HEK293T (cell line): ENCODE measurements at regions not wholly inside any gene's neighbourhood (a gene's known extent, or its start where the extent isn't known, plus 50 kb on each side); places are given as distances from the start of the nearest gene placed in this dataset.

Experiments used
- CTCF ChIA-PET: fragments of 350-600 bp; formaldehyde crosslinking; extraction: SDS; loops from one replicate; lab custom pipeline; 2021; ENCODE audit warnings: antibody characterized with exemption, inconsistent platforms; lab: Yijun Ruan, JAX
- POLR2A ChIA-PET: fragments of 350-600 bp; formaldehyde crosslinking; extraction: SDS; loops from one replicate; lab custom pipeline; 2020; ENCODE audit warnings: antibody characterized with exemption, inconsistent platforms; lab: Yijun Ruan, JAX
- DNase-seq: peaks from one replicate; pipeline ENCODE4 v3.0.0; 2012; ENCODE audit warnings: mixed read lengths; ENCODE audit errors: extremely low spot score
- ARNT ChIP-seq: fragments of 450-650 bp; IDR thresholded peaks from 2 replicates; pipeline ENCODE4 v1.6.1; 2017; ENCODE audit warnings: mild to moderate bottlenecking
- BHLHE40 ChIP-seq: fragments of 450-650 bp; IDR thresholded peaks from 2 replicates; pipeline ENCODE4 v1.6.1; 2016; ENCODE audit warnings: mild to moderate bottlenecking, moderate library complexity, borderline replicate concordance
- CTBP1 ChIP-seq: fragments of 450-650 bp; IDR thresholded peaks from 2 replicates; pipeline ENCODE4 v1.6.1; 2016; ENCODE audit warnings: borderline replicate concordance
- ELF4 ChIP-seq: fragments of 450-650 bp; IDR thresholded peaks from 2 replicates; pipeline ENCODE4 v1.6.1; 2017; ENCODE audit warnings: antibody characterized with exemption
- FOXA1 ChIP-seq: fragments of 450-650 bp; IDR thresholded peaks from 2 replicates; pipeline ENCODE4 v1.6.1; 2016; ENCODE audit warnings: mild to moderate bottlenecking
- FOXK2 ChIP-seq: fragments of 450-650 bp; IDR thresholded peaks from 2 replicates; pipeline ENCODE4 v1.6.1; 2016; ENCODE audit warnings: mild to moderate bottlenecking
- FOXM1 ChIP-seq: fragments of 450-650 bp; IDR thresholded peaks from 2 replicates; pipeline ENCODE4 v1.6.1; 2017; ENCODE audit warnings: mild to moderate bottlenecking, borderline replicate concordance
- HDGF ChIP-seq: fragments of 450-650 bp; IDR thresholded peaks from 2 replicates; pipeline ENCODE4 v1.6.1; 2017; ENCODE audit warnings: antibody characterized with exemption, borderline replicate concordance
- L3MBTL2 ChIP-seq: fragments of 450-650 bp; conservative IDR thresholded peaks from 2 replicates; pipeline ENCODE4 v1.6.1; 2016; ENCODE audit warnings: mild to moderate bottlenecking
- LEF1 ChIP-seq: fragments of 450-650 bp; IDR thresholded peaks from 2 replicates; pipeline ENCODE4 v1.6.1; 2017; ENCODE audit warnings: mild to moderate bottlenecking, borderline replicate concordance
- NFRKB ChIP-seq: fragments of 450-650 bp; IDR thresholded peaks from 2 replicates; pipeline ENCODE4 v1.6.1; 2016; ENCODE audit warnings: mild to moderate bottlenecking, moderate library complexity
- SP1 ChIP-seq: fragments of 450-650 bp; IDR thresholded peaks from 2 replicates; pipeline ENCODE4 v1.6.1; 2017
- SUZ12 ChIP-seq: fragments of 450-650 bp; IDR thresholded peaks from 2 replicates; pipeline ENCODE4 v1.6.1; 2016; ENCODE audit warnings: mild to moderate bottlenecking
- TARDBP ChIP-seq: fragments of 450-650 bp; IDR thresholded peaks from 2 replicates; pipeline ENCODE4 v1.6.1; 2016
- ZNF384 ChIP-seq: fragments of 450-650 bp; IDR thresholded peaks from 2 replicates; pipeline ENCODE4 v1.6.1; 2016
- TF ChIP-seq, protein P1 (sequence below): fragments of 450-650 bp; IDR thresholded peaks from 2 replicates; pipeline ENCODE4 v1.6.1; 2016

DNA sequence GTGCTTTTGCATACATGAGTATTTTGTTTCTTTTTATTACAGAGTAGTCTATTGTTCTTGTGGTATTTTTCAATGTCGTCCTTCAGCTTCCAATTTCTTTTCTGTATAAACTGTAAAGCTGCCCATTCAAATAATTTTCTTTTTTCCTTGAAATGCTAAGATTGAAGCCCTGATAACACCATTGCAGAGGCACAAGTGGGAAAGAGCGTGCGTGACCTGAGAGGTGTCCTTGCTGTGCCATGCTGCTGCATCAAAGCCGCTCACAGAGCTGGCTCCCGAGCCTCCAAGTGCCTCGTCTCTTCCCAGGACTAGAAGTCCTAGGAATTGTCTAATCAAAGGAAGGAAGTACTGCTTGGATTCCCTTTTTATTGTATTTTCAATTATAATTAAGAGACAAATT is 101.9 kb upstream of the PFN2 start:
- CTCF ChIA-PET = interaction anchor here (0.6 to 0.9 kb wide), 2 partner anchors 112 to 312 kb away, joined by 3 read pairs; no protein-coding TSS in a partner anchor

DNA sequence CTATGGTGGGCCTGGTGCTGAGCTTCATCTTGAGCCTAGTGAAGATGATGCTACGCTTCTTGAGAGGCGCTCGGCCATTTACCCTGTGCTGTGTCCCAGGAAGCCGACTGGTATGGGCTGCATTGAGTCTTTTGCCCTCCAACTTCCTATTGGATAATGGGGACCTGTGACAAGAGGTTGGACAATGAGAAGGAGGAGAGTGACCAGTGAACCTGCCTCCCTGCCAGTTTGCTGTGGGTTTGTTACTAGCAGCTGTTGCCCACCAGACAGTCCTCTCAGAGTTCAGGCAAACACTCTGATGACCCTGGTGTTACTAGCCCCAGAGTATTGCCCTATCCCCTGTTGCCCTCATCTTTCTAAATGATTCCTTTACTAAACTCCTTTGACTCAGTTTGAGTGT is 99.6 kb upstream of the PFN2 start:
- DNase-seq = no peak
- no peak for TF ChIP-seq ELF4
- TF ChIP-seq HDGF = no peak
- TF ChIP-seq LEF1 = no peak
- TF ChIP-seq BHLHE40 = no peak
- no peak for TF ChIP-seq TARDBP
- TF ChIP-seq CTBP1 = no peak
- TF ChIP-seq FOXM1 = no peak
- TF ChIP-seq L3MBTL2 = no peak
- no peak for TF ChIP-seq ZNF384
- TF ChIP-seq, protein P1, sequence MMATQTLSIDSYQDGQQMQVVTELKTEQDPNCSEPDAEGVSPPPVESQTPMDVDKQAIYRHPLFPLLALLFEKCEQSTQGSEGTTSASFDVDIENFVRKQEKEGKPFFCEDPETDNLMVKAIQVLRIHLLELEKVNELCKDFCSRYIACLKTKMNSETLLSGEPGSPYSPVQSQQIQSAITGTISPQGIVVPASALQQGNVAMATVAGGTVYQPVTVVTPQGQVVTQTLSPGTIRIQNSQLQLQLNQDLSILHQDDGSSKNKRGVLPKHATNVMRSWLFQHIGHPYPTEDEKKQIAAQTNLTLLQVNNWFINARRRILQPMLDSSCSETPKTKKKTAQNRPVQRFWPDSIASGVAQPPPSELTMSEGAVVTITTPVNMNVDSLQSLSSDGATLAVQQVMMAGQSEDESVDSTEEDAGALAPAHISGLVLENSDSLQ = no peak
- POLR2A ChIA-PET = interaction anchor here (2.2 kb wide), 1 partner anchor 99 kb away, joined by 9 read pairs; the partner anchor contains the start of gene PFN2
- CTCF ChIA-PET = no interaction called here

More for the DNA sequence above, 101.9 kb upstream of the PFN2 start:
- no peak for TF ChIP-seq ELF4
- no peak for TF ChIP-seq SP1
- no peak for TF ChIP-seq FOXM1
- no peak for TF ChIP-seq ARNT
- TF ChIP-seq BHLHE40 = no peak
- no peak for TF ChIP-seq HDGF
- TF ChIP-seq LEF1 = no peak
- POLR2A ChIA-PET = interaction anchor here (1.2 kb wide), 1 partner anchor 101 kb away, joined by 4 read pairs; no protein-coding TSS in a partner anchor
- no peak for DNase-seq

DNA sequence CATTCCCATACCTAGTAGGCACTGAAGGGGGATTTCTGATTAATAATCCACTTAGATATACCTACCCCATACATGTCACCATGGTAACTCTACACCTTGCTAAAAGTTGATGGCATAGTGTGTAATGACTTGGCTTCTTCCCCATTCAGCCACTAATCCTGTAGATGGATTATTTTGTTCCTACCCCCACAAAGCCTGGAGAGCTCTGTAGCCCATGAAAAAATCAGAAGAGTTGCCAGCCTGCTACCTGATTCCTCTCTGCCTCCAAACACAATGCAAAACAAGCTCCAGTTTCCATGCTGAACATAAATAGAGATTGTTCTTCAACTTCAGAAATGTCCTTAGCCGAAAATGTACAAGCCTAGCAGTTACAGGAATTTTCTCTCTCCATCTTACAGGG is 98.9 kb upstream of the PFN2 start:
- TF ChIP-seq CTBP1 (no peak), TARDBP (no peak)
- DNase-seq = no peak
- CTCF ChIA-PET = no interaction called here
- POLR2A ChIA-PET = interaction anchor here (0.8 to 2.2 kb wide), 2 partner anchors 37 to 98 kb away, joined by 3 to 9 read pairs; partner anchors contain the start of gene PFN2

DNA sequence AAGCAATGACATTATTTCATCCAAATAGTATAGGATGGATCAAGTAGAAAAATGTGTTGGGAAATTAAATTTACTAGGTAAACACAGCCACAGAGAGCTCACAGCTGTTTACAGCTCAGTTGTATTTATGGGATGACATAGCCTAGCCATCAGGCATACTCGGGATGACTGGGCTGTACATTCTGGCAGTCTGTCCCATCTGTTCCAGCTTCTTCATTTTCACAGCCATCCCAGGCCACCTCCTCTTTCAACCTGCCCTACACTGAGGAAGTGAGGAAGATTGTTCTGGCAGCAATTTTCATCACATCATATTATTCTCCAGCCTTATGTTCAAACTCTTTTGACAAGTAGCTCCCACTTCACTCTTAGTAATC is 98.4 kb upstream of the PFN2 start:
- POLR2A ChIA-PET = interaction anchor here (0.8 to 2.2 kb wide), 2 partner anchors 38 to 98 kb away, joined by 3 to 9 read pairs; partner anchors contain the start of gene PFN2

DNA sequence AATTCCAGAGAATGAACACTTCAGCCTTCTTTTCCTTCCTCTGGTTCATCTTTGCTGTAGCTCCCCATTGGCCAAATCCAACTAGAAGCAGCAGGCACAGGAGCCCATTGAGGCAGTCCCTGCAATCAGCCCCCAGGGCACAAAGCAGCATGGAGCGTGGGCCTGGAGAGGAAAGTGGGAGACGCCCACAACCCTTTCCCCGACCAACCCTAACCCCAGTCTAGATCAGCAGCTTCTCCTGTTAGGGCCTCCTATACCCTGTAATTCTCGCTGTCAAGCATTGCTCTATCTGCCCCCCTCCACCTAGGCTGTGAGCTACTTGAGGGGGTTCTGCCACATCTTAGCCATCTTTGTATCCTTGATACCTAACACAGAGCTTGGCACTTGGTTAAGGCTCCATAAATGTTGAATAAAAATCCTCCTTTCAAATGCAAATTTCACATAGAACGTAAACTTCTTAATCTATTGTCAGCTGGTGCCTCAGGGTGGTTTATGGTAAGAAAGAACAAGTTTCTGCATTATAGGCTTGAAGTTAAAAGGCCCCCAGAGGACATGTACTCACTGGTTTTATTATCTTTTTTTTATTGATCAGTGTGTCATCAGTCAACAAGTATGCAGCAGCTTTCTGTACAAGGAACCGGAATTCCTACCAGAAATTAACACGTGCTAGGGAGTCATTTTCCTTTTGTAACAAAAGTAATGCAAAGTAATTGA is 97.9 kb upstream of the PFN2 start:
- ChIA-PET CTCF (interaction anchor here (0.6 kb wide), 1 partner anchor 315 kb away, joined by 3 read pairs; no protein-coding TSS in a partner anchor), POLR2A (interaction anchor here (2.2 kb wide), 1 partner anchor 97 kb away, joined by 9 read pairs; the partner anchor contains the start of gene PFN2)
- no peak for DNase-seq
- TF ChIP-seq HDGF (no peak), TARDBP (no peak), SUZ12 (no peak), ELF4 (no peak)

More for the DNA sequence above, 98.4 kb upstream of the PFN2 start:
- CTCF ChIA-PET = no interaction called here
- no peak for DNase-seq
- TF ChIP-seq HDGF (no peak), NFRKB (no peak), TARDBP (no peak), SUZ12 (no peak), SP1 (no peak), CTBP1 (no peak), LEF1 (no peak), FOXK2 (no peak), L3MBTL2 (no peak), BHLHE40 (no peak), ZNF384 (no peak), ELF4 (no peak), FOXA1 (no peak), ARNT (no peak), FOXM1 (no peak)
- TF ChIP-seq, protein P1 = no peak

DNA sequence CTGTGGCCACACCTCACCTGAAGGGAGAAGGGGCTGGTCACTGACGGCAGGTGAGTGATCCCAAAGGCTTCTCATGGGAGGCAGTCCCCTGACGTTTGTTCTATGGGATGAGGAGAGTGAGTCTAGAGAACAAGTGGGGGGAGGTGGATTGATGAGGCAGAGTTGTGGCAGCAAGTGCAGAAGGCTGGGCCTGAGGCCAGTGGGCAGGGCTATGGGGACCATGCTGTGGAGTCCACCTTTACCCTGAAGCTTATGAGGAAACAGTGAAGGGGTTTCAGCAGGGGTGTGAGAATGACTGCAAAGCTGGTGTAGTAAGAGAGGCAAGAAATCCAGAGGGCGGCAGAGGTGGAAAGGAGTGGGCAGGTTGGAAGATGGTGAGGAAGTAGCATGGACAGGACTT is 96.9 kb upstream of the PFN2 start:
- CTCF ChIA-PET = no interaction called here
- TF ChIP-seq BHLHE40 (no peak), SP1 (no peak), HDGF (no peak), FOXK2 (no peak), CTBP1 (no peak), TARDBP (no peak), ZNF384 (no peak), L3MBTL2 (no peak), SUZ12 (no peak), FOXA1 (no peak), ARNT (no peak), NFRKB (no peak), LEF1 (no peak), ELF4 (no peak), FOXM1 (no peak)
- TF ChIP-seq, protein P1 = no peak
- DNase-seq = no peak
- POLR2A ChIA-PET = no interaction called here
